ENCODE measurements at regions not wholly inside any gene's neighbourhood (a gene's known extent, or its start where the extent isn't known, plus 50 kb on each side); places are given as distances from the start of the nearest gene placed in this dataset.

DNA sequence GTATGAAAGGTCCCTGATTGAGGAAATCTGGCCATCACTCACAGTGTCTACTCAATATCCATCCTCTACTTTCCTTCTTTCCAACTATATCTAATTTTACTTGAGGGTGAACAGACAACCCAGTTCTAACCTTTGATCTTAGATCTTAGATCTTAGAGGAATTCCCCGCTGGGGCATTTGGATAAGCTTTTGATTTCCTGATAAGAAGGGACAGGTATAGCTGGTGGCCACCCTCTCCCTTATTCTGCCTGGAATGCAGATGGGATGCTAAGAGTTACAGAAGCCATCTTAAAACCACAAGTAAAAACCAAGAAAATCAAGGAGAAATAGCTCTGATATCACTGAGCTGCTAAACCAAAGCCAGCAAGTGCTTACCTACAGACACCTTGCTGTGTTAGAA, 77.2 kb upstream of the ACSL3 start (continued):
- no peak for TF ChIP-seq E2F1 (CRISPR knock-in tag; IDR thresholded peaks at IDR 0.05)

- Mint-ChIP-seq H3K4me3 (no peak overlapping the region), H3K36me3 (no peaks in the 10 kb centered on the region), H3K27me3 (ENCODE audit: low read depth) (no peaks in the 10 kb centered on the region), H3K4me1 (peaks cover 14% of the 10 kb centered on the region), H3K9me3 (peaks cover 6% of the 10 kb centered on the region), H3K27ac (no peak overlapping the region)
- ChIA-PET POLR2A (no interaction called here), CTCF (no interaction called here)
- no peak for DNase-seq (ENCODE audit: low spot score)
- TF ChIP-seq MXD4 (CRISPR knock-in tag; IDR thresholded peaks at IDR 0.05; ENCODE audit: borderline replicate concordance) (no peak), PRRX2 (CRISPR knock-in tag; IDR thresholded peaks at IDR 0.05) (no peak), MYBL2 (CRISPR knock-in tag; IDR thresholded peaks at IDR 0.05) (no peak), SP1 (CRISPR knock-in tag; conservative IDR thresholded peaks at IDR 0.05) (no peak), EMX1 (CRISPR knock-in tag; IDR thresholded peaks at IDR 0.05) (no peak), TEAD1 (CRISPR knock-in tag; IDR thresholded peaks at IDR 0.05) (no peak), E2F1 (CRISPR knock-in tag; IDR thresholded peaks at IDR 0.05) (no peak), ELF4 (CRISPR knock-in tag; IDR thresholded peaks at IDR 0.05; ENCODE audit: low read depth) (no peak), OVOL2 (CRISPR knock-in tag; IDR thresholded peaks at IDR 0.05; ENCODE audit: borderline replicate concordance) (no peak), SMAD3 (CRISPR knock-in tag; IDR thresholded peaks at IDR 0.05; ENCODE audit: borderline replicate concordance) (no peak), ZNF121 (CRISPR knock-in tag; IDR thresholded peaks at IDR 0.05) (no peak)
- TF ChIP-seq, protein P1, sequence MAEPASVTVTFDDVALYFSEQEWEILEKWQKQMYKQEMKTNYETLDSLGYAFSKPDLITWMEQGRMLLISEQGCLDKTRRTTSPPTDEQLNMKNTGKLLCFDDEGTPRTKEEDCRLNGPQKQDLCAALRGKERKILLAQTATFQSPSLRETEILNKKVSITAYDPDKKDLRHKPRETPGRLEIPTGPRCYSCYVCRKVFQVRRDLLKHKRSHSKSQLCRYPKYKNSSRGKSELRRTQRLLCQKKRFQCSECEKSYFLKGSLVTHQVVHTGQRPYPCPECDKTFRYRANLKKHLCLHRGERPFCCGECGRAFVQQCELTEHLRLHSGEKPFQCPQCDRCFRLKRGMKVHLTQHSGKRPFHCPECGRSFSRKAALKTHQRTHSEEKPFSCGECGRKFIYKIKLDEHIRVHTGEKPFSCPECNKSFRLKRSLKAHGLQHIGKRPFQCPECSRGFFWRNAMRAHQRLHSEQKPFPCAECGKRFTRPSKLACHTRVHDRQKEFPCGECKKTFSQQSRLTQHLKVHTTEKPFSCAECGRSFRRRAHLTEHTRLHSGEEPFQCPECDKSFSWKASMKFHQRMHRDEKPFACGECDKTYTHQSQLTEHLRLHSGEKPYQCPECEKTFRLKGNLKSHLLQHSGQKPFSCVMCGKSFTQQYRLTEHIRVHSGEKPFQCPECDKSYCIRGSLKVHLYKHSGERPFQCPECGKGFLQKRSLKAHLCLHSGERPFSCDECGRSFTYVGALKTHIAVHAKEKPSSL (CRISPR knock-in tag; conservative IDR thresholded peaks at IDR 0.05), result no peak
- TF ChIP-seq, protein P2, sequence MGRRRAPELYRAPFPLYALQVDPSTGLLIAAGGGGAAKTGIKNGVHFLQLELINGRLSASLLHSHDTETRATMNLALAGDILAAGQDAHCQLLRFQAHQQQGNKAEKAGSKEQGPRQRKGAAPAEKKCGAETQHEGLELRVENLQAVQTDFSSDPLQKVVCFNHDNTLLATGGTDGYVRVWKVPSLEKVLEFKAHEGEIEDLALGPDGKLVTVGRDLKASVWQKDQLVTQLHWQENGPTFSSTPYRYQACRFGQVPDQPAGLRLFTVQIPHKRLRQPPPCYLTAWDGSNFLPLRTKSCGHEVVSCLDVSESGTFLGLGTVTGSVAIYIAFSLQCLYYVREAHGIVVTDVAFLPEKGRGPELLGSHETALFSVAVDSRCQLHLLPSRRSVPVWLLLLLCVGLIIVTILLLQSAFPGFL (CRISPR knock-in tag; IDR thresholded peaks at IDR 0.05; ENCODE audit: borderline replicate concordance), result no peak
- ATAC-seq, result no peak
Measured at GRCh38 chr2:222790932-222791331, 69.9 kb upstream of the ACSL3 start.

GRCh38 chr2:222792001-222792611, 68.7 kb upstream of the ACSL3 start:
- H3K27ac Mint-ChIP-seq, result no peak overlapping the region
- H3K27me3 Mint-ChIP-seq (ENCODE audit: low read depth), result no peaks in the 10 kb centered on the region
- ATAC-seq (no peak), DNase-seq (ENCODE audit: low spot score) (no peak)
- H3K36me3 Mint-ChIP-seq, result no peaks in the 10 kb centered on the region
- H3K4me3 Mint-ChIP-seq, result no peak overlapping the region
- ChIA-PET CTCF (interaction anchor here (0.5 kb wide), 1 partner anchor 34 kb away, joined by 3 read pairs; no protein-coding TSS in a partner anchor), POLR2A (no interaction called here)
- peaks cover 25% of the 10 kb centered on the region for H3K4me1 Mint-ChIP-seq
- H3K9me3 Mint-ChIP-seq, result no peaks in the 10 kb centered on the region
- no peak for TF ChIP-seq TCF7 (CRISPR knock-in tag; IDR thresholded peaks at IDR 0.05; ENCODE audit: low read depth)
- TF ChIP-seq, protein P3, sequence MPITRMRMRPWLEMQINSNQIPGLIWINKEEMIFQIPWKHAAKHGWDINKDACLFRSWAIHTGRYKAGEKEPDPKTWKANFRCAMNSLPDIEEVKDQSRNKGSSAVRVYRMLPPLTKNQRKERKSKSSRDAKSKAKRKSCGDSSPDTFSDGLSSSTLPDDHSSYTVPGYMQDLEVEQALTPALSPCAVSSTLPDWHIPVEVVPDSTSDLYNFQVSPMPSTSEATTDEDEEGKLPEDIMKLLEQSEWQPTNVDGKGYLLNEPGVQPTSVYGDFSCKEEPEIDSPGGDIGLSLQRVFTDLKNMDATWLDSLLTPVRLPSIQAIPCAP (CRISPR knock-in tag; IDR thresholded peaks at IDR 0.05), result no peak
